ENCODE measurements at regions not wholly inside any gene's neighbourhood (a gene's known extent, or its start where the extent isn't known, plus 50 kb on each side); places are given as distances from the start of the nearest gene placed in this dataset.
"Not testable (repeated sequence)": the region's sequence is repeated elsewhere in the genome, so short reads cannot be mapped to it uniquely, and the experiment has no call there.

DNA sequence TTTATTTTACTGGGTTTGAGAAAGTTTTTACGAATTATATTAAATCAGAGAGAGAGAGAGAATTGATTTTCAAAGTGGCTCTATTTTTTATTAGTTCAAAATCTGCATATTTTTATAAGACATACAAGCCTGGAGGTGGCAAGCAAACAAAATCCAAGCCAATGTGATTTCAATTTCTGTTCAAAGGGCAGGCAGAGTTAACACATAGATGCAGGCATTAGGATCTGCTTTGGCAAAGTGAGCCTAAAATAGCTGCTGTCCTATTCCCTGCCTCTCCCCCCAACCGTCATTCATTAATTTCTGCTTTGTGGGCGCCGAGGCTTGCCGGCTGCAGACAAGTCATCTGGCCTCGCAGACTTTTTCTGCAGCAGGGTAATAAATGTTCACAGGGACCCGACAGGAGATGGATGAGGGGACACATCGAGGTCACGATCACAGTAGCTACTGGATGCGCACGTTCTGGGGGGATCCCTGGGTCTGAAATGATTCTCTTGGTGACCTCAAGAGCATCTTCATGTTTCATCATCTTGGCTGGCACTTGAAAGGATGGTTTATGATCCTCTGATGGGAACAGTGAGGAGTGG, 123.9 kb upstream of the SLC6A11 start:
- TF ChIP-seq, protein P1, sequence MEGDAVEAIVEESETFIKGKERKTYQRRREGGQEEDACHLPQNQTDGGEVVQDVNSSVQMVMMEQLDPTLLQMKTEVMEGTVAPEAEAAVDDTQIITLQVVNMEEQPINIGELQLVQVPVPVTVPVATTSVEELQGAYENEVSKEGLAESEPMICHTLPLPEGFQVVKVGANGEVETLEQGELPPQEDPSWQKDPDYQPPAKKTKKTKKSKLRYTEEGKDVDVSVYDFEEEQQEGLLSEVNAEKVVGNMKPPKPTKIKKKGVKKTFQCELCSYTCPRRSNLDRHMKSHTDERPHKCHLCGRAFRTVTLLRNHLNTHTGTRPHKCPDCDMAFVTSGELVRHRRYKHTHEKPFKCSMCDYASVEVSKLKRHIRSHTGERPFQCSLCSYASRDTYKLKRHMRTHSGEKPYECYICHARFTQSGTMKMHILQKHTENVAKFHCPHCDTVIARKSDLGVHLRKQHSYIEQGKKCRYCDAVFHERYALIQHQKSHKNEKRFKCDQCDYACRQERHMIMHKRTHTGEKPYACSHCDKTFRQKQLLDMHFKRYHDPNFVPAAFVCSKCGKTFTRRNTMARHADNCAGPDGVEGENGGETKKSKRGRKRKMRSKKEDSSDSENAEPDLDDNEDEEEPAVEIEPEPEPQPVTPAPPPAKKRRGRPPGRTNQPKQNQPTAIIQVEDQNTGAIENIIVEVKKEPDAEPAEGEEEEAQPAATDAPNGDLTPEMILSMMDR (IDR thresholded peaks at IDR 0.05; ENCODE audit: low read depth, low read length, missing control alignments): no peak
- no peak overlapping the region for H3K4me3 ChIP-seq (replicated peaks; ENCODE audit: low read depth, low read length)

DNA sequence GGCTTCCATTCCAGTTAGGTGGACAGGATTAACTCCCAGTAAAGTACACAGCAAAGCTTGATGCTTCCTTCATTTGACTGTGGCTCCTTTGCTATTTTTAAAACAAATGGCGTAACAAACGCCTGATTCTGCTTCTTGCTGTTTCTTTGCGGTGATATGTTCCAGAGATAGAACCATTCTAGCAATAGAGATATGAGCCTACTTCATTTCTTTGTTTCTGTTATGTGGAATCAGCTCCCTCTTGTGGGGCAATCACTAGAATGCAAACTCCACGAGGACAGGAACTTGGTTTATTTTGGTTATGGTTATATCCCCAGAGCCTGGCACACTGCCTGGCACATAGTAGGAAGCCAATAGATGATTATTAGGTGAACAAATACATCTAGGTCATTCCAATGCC, 122.6 kb upstream of the SLC6A11 start:
- DNase-seq (ENCODE audit: extremely low read depth, low read depth): no peak
- TF ChIP-seq, protein P1 (IDR thresholded peaks at IDR 0.05; ENCODE audit: low read depth, low read length, missing control alignments): peak; percentile 3
- no peak overlapping the region for H3K4me3 ChIP-seq (replicated peaks; ENCODE audit: low read depth, low read length)

More for the DNA sequence above, 123.9 kb upstream of the SLC6A11 start:
- no peak for DNase-seq (ENCODE audit: extremely low read depth, low read depth)

DNA sequence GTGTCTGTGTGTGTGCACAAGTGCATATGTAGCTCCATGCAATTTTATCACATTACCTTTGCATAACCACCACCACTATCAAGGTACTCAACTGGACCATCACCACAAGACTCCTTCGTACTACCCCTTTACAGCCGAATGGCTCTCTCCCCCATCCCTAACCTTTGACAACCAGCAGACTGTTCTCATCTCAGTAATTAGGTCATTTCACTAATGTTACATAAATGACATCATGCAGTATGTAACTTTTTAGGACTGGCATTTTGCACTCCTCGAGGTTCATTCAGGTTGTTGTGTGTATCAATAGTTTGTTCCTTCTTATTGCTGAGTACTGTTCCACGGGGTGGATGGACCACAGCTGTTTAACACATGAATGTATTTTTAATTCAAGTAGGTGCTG, 121.8 kb upstream of the SLC6A11 start:
- H3K4me3 ChIP-seq (replicated peaks; ENCODE audit: low read depth, low read length): no peak overlapping the region
- TF ChIP-seq, protein P1 (IDR thresholded peaks at IDR 0.05; ENCODE audit: low read depth, low read length, missing control alignments): no peak
- DNase-seq (ENCODE audit: extremely low read depth, low read depth): no peak

DNA sequence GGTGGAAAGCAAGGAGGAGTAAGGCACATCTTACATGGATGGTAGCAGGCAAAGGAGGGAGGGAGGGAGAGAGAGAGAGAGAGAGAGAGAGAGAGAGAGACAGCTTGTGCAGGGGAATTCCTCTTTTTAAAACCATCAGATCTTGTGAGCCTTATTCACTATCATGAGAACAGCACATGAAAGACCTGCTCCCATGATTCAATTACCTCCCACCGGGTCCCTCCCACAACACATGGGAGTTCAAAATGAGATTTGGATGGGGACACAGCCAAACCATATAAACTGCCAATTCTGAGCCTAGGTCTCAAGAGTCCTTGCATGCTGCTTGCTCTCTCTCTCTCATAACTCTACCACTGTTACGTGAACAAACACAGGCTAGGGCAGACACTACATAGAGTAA, 120.8 kb upstream of the SLC6A11 start:
- DNase-seq (ENCODE audit: extremely low read depth, low read depth); H3K4me3 ChIP-seq (replicated peaks; ENCODE audit: low read depth, low read length): not testable (repeated sequence)

DNA sequence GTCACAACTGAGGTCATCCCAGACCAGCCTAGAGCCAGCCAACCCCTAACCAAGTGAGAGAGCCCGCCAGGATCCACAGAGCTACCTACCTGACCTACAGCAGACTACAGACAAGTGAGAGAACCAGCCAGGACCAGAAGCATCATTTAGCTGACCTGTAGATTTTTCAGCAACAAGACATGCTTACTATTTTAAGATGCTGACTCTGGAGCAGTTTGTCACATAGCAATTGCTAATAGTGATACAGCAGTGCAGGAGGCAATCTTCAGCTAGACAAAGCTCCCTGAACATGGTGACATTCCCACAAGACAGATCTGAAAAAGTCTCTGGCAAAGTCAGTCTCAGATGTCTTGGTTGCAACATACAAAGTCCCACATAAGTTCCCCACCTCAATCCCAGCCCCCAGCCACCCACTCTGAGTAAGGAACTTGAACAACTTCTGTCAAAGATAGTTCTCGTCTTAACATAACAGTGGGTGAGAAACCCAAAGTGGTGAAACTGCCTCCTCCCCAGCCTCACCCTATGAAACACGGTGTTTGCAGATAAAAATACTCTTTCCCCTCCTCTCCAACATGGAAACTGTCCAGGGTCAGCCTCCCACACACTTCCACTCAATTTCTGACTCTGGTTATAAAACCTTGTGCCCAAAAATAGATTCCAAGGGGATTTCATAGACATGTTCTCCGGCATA, 120.3 kb upstream of the SLC6A11 start:
- TF ChIP-seq, protein P1 (IDR thresholded peaks at IDR 0.05; ENCODE audit: low read depth, low read length, missing control alignments): no peak
- no peak overlapping the region for H3K4me3 ChIP-seq (replicated peaks; ENCODE audit: low read depth, low read length)
- no peak for DNase-seq (ENCODE audit: extremely low read depth, low read depth)

DNA sequence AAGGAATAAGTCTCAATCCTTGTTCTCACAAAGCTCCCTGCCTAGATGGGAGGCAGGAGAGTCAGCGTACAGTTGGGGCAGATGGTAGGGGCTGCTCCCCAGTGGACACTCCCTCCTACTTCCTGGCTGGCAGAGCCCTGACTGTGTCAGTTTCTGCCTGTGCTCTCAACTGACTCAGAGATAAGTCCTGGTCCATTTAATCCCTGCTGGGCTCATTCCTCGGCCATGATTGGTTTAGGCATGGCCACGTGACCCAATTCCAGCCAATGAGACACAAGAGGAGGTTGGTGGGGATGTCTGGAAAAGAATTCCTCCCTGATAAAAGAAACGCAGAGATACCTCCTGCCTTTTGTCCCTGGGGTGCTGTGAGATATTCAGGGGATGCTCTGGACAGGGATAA, 118.1 kb upstream of the SLC6A11 start:
- TF ChIP-seq, protein P1 (IDR thresholded peaks at IDR 0.05; ENCODE audit: low read depth, low read length, missing control alignments): no peak
- DNase-seq (ENCODE audit: extremely low read depth, low read depth): no peak
- no peak overlapping the region for H3K4me3 ChIP-seq (replicated peaks; ENCODE audit: low read depth, low read length)

DNA sequence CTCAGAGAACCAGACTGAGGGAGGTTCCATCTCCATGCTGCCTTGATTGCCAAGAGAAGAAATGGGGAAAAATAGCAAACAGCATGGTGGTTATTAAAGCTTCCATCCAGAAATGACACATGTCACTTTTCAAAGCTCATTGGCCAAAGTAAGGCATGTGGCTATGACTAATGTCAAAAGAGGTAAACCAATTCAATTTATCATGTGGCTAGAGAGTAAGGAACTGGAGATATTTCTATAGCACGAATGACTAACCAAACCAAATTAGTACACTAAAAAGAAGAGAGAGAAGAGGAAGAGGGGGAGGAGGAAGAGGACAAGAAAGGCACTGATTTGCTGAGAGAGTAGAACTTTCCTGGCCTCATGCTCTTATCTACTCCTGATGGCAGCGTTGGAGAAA, 115.2 kb upstream of the SLC6A11 start:
- TF ChIP-seq, protein P1 (IDR thresholded peaks at IDR 0.05; ENCODE audit: low read depth, low read length, missing control alignments): no peak
- no peak for DNase-seq (ENCODE audit: extremely low read depth, low read depth)
- no peak overlapping the region for H3K4me3 ChIP-seq (replicated peaks; ENCODE audit: low read depth, low read length)

Data from HFF-Myc (cell line).